HPDE6-E6E7 (cell line): ENCODE measurements at regions not wholly inside any gene's neighbourhood (a gene's known extent, or its start where the extent isn't known, plus 50 kb on each side); places are given as distances from the start of the nearest gene placed in this dataset.

Experiments used
- DNase-seq: peaks from one replicate; pipeline ENCODE4 v3.0.0; 2011; ENCODE audit warnings: missing footprints; ENCODE audit errors: extremely low spot score

DNA sequence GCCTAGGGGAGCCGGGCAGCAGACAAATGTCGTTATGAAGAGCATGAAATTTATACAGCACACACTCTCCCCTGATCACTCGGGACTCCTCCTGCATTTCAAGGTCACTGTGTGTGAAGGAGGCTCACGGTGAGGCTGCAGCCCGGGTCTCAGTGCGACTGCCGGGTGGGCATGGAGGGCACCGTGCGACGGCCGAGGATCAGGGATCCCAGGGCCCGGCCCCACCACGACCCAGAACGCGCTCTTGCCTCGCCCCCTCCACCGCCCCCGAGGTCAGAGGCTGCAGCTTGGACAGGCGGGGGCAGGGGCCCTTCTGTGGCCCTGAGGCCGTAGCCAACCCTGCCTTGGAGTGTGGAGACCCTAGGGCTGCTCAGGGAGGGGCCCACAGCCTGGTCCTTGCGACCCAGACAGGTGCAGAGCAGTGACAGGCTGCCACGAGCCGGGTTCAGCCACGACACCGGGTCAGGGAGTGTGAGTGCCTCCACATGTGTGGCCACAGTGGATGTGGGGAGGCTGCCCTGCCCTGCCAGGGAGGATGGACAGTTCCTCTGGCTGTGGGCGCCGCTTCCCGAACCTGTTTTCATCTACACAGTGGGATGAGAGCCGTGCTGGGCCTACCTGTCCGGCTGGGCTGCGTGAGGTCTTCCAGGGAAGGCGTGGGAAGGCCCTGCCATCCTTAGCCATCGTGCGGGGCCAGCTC, 89.3 kb upstream of the NKX1-1 start:
- no peak for DNase-seq

DNA sequence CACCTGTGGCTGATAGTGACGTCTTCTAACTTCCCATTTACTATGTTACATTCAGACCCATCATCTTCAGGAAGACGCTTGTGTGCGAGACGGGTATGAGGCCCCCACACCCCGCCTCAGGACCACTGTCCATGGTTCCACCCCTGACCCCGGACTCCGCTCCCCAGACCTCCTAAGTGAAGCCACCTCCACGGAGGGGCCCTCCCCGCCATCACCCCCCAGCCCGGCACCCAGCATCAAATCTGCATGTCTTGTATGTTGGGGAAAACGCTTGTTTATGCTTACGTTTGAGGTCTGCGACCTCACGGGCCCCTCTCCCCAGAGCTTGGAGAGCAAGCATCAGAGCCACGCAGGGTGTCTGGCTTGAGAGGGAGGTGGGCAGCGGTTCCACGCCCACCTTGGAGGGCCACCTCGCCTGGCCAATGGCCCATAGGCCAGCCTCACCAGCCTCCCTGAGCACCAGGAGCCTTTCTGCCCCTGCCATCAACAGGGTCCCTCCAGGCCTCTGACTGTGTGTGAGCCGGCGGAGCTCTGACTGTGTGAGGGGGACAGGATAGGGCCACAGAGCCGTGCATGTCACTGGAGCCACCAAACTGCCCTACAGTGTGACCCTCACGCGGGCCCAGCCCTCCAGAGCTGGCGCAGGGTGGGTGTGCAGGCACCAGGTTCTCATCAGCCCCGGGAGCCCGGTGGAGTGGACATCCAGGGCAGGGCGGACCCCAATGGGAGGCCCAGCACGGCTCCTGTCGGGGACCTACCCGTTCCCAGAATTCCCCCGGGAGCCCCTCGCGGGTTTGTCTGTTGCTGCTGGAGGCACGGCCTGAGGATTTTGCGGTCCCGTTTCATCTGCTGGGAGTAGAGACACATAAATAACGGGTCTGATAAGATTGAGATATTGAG, 88.4 kb upstream of the NKX1-1 start:
- DNase-seq = no peak

DNA sequence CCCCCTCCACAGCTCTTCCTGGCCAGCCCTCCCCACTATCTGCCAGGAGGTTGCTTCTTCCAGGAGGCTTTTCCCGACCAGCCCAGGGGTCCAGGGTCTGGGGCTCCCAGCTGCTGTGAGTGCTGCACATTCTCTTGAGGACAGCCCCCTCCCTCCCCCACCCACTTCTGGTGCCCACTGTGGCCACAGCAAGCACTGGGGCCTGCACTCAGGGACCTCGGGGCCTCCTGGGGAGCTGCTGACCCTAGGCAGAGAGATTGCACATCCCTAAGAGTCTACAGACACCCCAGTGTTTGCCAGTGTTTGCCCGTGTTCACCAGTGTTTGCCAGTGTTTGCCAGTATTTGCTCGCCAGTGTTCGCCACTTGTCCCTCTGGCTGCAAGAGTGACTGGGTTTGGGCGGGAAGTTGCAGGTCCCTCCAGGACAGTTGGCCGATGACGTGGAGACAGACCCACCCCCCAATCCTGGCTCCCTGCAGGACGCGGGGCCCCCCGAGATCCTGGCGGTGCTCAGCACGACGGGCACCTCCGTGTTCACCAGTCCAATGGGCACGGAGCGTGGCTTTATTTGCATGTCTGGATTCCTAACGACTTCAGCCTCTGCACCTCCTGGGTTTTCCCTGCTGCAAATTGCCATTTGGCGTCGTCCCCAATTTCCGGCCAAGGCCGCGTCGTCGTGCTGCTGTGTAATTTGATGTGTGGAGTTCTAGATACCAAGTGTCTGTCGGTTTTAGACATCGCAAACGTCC, 87.5 kb upstream of the NKX1-1 start:
- DNase-seq = no peak

DNA sequence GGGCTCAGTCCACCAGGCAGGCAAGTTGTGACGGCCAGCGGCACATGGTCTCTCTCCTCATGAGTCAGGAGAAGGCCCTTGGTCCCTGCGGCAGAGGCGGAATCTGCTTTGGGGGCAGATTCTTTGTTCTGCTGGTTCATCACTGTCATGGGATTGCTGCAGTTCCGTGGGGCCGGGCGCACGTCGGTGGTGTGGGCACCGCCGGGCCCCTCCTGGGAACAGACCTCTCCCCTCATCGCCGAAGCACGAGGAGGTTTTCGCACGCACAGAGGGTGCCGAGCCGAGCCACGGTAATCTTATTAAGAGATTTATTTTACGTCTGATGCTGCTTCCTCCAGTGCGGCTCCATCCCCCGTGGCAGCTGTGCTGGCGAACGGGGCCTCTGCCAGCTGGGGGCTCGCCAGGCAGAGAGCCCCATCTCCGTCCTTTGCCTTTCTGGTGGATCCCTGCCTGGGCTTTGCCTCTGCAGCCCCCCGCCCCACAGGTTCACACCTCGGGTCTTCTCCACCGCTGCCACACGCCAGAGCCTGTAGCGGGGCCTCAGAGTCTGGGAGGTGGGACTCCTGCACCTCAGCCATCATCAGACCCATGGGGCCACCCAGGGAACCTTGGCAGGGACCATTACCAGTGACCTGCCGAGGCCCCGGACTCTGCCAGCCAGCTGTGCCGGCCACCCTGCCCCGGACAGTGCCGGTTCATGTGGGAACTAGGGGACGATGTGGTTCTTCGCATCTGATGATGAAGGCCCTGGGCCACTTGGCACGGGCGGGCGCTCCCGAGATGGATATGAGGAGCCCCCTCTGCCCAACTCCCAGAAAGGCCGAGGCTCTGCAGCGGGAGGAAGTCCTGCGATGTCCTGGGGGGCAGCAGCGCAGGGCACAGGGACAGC, 86.7 kb upstream of the NKX1-1 start:
- no peak for DNase-seq

DNA sequence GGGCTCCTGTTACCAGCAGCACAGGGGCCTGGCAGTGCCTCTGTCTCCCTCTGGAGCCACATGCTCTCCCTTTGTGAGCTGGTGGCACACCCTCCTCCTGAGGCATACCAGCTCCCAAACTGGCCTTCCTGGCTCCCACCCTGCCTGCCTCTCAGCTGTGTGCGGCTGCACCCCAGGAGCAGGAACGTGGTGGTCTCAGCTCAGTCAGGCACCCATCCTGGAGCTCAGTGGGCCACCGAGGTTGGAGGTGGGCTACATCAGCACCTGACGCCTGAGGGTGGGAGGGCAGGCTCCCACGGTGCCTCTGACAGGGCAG, 85.9 kb upstream of the NKX1-1 start:
- DNase-seq = no peak

DNA sequence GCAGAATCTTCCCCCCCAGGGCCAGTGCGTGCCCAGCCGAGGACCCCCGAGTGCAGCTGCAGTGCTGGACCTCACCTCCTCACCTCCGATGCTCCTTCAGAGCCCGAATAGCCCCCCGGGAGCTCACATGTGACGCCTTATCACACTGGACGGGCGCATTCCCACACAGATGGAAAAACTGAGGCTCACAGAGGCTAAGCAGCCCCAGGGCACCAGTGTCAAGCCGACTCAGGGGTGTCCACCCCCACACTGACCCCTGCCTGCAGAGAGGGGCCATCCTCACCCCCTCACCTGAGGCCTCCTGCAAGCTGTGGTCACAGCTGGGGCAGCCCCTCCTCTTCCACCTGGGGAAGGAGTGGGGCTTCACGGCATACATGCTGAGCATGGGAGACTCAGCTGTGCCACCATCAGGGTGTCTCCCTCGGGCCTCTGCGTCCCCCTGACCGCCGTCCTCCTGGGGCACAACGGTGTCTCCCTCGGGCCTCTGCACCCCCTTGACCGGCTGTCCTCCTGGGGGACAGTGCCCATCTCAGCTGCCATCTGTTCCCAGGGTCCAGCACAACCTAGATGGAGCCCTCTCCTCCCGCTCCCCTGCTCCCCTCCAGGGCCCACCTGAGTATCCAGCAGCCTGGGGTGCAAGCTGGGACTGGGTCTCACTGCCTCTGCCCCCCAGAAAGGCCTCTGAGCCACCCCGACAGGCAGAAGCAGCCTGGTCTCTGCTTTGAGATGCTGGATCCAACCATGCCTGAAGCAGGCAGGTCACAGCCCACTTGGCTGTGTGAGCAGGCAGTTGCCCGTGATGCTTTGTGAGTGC, 85.3 kb upstream of the NKX1-1 start:
- DNase-seq = no peak

DNA sequence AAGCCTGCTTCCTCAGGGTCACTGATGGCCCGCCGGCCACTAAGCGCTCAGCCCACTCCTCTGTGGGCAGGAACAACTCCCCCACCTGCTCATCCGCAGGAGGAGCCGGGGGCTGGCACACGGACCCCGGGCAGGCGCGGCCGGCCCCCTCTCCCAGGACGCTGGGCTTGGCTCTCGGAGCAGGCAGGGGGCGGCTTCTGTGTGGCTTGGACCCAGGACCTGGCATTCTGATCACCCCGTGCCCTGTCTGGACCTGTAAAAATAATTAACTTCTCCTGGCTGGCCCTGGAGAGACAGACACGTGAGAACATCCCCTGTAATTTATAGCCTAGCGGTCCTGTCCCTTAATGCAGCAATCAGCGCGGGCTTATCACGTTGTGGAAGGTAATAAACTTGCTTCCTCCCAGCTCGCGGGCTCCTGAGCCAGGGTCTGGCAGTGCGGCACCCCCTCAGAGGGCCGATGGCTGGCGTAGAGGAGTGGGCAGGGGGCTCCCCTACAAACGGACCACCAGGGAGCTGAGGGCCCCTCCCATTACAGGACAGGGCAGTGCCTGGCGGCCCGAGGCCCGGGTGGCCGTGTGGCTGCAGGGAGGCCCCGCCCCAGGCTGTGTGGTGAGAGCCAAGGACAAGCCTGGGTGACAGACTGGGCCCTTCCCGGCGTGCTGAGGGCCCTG, 84.5 kb upstream of the NKX1-1 start:
- DNase-seq = no peak

DNA sequence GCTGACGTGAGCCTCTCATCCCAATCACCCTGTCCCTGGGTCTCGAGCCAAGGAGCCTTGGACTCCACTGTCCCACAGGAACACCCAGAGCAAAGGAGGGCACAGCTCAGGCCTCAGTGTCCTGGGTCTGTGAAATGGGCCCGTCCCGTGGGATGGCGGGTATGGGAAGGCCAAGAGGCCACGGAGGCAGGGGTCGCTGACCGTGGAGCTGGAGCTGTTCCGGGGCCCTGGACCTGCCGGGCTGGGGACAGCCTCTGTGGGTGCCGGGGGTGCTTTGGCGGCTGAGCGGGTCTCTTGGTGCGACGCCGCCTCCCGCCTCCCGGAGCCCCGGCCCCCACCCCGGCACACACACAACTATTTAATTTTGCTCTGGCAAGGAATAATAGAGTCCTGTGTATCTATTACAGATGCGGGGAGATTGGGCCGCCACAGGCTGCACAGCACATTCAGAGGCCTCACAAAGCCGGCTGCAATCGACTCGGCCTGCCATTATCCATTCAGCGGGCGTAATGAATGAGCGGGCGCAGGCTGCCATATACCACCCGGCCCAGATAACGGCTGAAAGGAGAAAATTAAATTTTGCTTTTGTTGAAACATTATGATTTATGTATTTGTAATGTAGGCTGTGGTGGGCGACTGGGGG, 83.9 kb upstream of the NKX1-1 start:
- DNase-seq = no peak

DNA sequence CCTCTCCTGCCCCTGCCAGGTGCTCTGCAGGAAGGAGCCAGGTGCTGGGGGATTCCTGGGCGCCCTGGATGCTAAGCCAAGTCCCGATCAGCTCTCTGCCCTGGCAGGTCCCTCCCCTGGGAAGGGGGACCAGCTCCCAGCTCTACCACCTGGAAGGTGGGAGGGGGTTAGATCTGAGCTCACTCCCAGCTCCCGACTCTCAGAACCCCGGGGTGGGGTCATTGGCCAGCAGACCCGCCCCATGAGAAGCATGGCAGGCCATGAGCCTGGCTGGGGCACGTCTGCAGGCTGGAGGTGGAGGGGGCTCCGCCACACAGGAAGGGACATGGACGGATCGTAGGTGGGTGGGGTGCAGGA, 83.4 kb upstream of the NKX1-1 start:
- DNase-seq = no peak

DNA sequence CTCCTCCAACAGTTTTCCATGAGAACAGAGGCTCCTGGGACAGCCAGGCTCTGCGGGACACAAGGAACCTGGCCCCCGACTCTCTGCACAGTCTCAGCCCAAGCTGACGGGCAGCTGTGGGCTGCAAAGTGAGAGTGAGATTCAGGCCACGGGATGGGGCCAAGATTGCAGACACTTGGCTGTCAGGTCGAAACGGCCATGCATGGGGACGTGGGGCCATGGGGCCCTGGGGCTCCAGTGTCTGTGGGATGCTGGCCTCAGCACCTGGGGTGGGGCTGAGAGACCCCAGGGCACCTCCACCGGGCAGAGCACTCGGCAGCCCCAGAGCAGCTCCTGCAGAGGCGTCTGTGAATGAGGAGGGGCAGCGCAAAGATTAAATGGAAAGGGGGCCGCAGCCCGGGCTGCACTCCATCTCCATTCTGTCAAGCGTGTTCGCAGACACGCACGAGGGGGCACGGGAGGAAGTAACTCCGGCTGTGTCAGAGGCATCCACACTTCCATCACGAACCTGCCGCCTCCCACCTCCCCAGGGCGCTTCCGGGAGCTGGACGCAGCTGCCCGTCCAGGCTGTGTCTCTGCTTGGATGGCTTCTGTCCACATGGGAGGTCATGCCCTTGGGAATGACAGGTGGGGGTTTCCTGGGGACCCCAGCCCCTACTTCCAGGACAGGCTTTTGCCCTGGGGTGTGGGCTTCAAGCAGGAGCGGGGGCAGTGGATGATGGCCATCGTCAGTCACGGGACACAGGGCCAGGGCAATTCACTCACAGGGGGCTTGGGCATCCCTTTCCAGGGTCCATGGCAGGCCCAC, 82.8 kb upstream of the NKX1-1 start:
- no peak for DNase-seq

DNA sequence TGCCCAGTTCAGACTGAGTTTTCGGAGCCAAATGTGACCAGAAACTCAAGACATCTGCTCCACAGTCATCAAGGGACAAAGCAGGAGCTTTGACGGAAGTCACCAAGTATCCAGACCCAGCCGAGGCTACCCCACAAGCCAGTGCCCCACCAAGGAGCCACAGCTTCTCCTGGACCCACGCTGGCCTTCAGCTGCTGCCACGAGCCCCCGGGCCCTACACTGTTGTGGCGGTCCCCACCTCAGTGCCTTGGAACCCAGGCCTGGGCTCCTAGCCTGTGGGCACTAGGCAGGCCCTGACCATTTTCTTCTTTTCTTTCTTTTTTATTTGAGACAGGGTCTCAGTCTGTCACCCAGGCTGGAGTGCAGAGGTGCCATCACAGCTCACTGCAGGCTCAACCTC, 82.1 kb upstream of the NKX1-1 start:
- DNase-seq = no peak

DNA sequence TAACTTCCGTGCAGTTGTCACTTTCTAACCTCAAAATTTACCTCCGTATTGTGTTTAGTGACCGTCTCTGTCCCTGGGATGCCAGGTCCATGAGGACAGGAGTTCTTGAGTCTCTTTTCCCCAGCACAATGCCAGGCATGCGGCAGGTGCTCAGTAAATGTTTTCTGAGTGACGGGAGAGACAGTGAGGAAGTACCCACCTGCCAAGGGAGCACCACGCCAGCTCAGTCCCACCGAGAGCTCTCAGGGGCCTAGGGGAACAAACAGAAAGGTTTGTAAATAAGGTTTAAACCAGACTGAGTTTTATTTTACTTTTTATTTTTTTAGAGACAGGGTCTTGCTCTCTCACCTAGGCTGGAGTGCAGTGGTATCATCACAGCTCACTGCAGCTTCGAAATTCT, 81.5 kb upstream of the NKX1-1 start:
- DNase-seq = no peak

DNA sequence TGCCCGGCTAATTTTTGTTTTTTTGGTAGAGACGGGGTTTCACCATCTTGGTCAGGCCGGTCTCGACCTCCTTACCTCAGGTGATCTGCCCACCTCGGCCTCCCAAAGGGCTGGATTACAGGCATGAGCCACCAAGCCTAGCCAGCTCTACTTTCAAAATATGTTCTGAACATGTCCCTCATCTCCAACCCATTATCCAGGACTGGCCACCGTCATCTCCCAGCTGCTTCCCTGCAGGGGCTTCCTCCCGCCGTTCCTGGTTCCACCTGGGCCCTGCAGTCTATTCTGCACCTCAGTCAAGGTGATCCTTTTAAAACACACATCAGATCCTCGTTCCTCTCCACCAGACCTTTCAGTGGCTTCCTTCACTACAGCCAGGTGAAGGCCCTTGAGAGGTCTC, 80.9 kb upstream of the NKX1-1 start:
- no peak for DNase-seq

DNA sequence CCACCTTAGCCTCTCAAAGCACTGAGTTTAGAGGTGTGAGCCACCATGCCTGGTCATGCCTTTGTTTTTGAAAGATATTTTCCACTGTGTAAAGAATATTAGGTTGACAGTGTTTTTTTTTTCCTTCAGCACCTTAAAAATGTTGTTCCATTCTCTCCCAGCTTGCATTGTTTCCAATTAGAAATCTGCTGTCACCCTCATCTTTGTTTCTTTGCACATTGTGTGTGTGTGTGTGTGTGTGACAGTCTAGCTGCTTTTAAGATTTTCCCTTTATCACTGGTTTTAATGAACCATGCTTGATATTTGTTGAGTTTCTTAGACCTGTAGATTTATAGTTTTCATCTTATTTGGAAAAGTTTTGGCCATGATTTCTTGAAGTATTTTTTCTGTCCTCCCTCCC, 79.0 kb upstream of the NKX1-1 start:
- no peak for DNase-seq

DNA sequence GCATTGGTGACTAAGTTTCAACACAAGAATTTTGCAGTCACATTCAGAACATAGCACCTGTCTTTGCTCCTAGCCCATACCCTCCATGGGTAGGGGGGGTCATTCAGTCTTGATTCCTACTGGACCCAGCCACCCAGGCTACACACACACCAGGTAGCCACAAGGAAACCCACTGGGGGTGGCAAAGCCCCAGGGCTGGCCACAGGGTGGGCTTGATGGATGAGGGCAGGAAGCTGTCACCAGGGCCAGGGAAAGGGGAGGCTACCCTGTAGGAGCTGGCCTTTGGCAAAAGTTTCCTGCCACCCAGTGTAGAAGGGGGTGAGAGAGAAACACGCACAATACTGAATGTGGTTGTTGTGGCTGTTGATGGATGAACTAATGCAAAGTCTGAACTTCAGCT, 74.5 kb upstream of the NKX1-1 start:
- DNase-seq = no peak

DNA sequence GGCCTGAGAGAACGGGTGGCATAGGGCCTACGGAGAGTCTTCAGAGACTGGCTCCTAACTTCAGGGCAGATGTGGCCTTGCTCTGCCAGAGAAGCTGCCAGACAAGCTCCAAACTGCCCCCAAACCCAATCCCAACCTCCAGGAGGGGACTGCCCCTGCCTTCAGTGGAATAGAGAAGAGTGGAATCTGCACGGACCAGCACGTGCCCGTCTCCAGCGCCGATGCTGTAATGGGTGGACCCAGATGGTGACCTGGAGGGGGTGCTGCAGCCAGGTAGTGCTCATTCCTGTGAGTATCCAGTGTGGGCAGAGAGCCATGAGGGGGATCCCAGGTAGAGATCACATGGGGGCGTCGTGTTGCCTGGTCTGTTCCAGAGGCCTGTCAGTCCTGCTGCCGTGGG, 73.2 kb upstream of the NKX1-1 start:
- DNase-seq = no peak

DNA sequence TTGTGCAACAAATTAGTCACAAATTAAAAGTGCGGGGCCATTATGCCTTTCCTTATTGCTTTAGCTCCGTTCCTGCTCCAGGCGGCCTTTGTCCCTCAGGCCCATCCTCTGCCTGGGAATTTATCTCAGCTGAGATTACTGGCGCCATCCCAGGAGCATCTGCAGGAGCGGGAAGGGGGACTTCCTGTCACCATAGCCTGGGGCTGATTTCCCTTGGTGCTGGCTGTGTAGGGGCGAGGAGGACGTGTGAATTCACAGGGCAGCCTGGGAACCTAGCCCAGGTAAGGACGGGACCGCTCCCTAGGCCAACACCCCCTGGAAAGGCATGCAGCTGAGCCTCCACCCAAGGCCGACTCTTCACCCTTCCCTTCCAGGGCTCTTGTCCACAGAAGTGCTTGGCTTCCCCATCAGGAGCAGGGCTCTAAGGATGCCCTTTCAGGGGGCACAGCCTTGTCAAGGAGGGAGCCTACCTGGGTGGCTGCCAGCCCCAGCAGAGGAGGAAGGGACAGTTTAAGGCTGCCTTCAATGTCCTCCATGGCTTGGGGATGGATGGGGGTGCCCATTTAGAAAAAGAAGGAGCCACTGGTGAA, 72.6 kb upstream of the NKX1-1 start:
- DNase-seq = no peak

DNA sequence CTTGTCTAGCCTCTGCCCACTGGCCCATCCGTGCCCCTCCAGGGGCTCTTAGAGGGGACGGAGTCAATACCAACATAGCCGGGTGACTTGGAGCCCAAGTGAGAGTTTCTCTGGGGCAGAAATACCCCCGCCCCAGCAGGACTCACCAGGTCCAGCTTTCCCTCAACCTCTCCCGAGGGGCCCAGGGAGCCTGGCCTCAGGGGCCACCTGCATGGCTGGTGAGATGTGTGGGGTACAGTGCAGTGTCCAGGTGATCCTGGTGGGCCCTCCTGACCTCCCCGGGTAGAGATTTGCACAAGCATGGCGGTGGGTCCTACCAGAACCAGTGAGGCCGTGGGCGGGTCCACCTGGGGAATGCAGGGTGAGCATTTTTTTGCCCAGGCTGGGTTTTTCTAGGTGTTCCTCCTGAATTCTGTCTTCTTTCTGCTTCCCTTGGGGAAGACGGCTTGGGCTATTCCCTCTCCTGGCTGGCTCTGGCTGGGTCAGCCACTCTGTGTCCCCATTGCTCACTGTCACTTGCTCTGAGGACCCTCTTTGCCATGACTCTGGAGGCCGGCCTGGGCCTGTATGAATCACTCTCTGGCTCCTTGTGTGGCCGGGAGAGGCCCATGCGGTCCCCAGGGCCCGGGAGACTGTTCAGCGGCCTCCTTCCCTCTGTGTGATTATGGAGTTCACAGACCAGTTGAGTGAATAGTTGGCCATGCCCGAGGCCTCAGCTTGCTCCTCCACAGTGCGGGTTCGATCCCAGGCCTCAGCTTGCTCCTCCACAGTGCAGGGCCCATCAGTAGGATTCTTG, 71.0 kb upstream of the NKX1-1 start:
- DNase-seq = no peak
